ENCODE measurements at regions not wholly inside any gene's neighbourhood (a gene's known extent, or its start where the extent isn't known, plus 50 kb on each side); places are given as distances from the start of the nearest gene placed in this dataset.

- no peak for ATAC-seq
Observed at GRCh38 chr16:85311741-85312140, 199.5 kb upstream of the CIBAR2 start.

GRCh38 chr16:85312174-85312573 is 199.9 kb upstream of the CIBAR2 start:
- peaks cover 16% of the 10 kb centered on the region for H3K4me1 ChIP-seq
- H3K27me3 ChIP-seq = no peaks in the 10 kb centered on the region
- H3K36me3 ChIP-seq (replicated peaks in 1 of 2; ENCODE audit: insufficient read depth in 1 of 2, low read depth in 2 of 2) = no peaks in the 10 kb centered on the region
- DNase-seq (no peak), ATAC-seq (no peak)
- TF ChIP-seq POLR2A (IDR thresholded peaks at IDR 0.05) (no peak), CTCF (IDR thresholded peaks at IDR 0.05) (no peak)
- H3K27ac ChIP-seq = no peak overlapping the region
- intact Hi-C loops (cut with DNase I) = no loop called here
- no peaks in the 10 kb centered on the region for H3K9me3 ChIP-seq
- 86 to 91% methylated on average over 7 to 11 of the region's 11 CpGs for WGBS, 2 donors
- no peak overlapping the region for H3K4me3 ChIP-seq

More at GRCh38 chr16:85311741-85312140, 199.5 kb upstream of the CIBAR2 start:
- Histone ChIP-seq H3K9me3 (no peaks in the 10 kb centered on the region), H3K27ac (no peak overlapping the region), H3K4me1 (peaks cover 13% of the 10 kb centered on the region), H3K27me3 (no peaks in the 10 kb centered on the region), H3K4me3 (no peak overlapping the region), H3K36me3 (replicated peaks in 1 of 2; ENCODE audit: insufficient read depth in 1 of 2, low read depth in 2 of 2) (no peaks in the 10 kb centered on the region)
- intact Hi-C loops (cut with DNase I) = no loop called here
- WGBS, 2 donors = 93 to 95% methylated on average over 9 to 13 of the region's 14 CpGs
- no peak for TF ChIP-seq CTCF (IDR thresholded peaks at IDR 0.05)
- no peak for TF ChIP-seq POLR2A (IDR thresholded peaks at IDR 0.05)
- DNase-seq = no peak

- Histone ChIP-seq H3K9me3 (no peaks in the 10 kb centered on the region), H3K27me3 (no peaks in the 10 kb centered on the region), H3K36me3 (replicated peaks in 1 of 2; ENCODE audit: insufficient read depth in 1 of 2, low read depth in 2 of 2) (no peaks in the 10 kb centered on the region), H3K4me3 (no peak overlapping the region), H3K4me1 (peaks cover 24% of the 10 kb centered on the region), H3K27ac (no peak overlapping the region)
- intact Hi-C loops (cut with DNase I) = no loop called here
- whole genome bisulfite sequencing, 2 donors = 72 to 86% methylated on average over 16 to 20 of the region's 23 CpGs
- no peak for ATAC-seq
- TF ChIP-seq POLR2A (IDR thresholded peaks at IDR 0.05) (no peak), CTCF (IDR thresholded peaks at IDR 0.05) (no peak)
- peak in 1 of 4 donors; percentile 59 for DNase-seq
Observed at GRCh38 chr16:85312642-85313525, 200.6 kb upstream of the CIBAR2 start.

- ATAC-seq (no peak), DNase-seq (no peak)
- WGBS, 2 donors = 83 to 88% methylated on average over 9 to 13 of the region's 13 CpGs
- H3K4me1 ChIP-seq = peaks cover 32% of the 10 kb centered on the region
- no peaks in the 10 kb centered on the region for H3K36me3 ChIP-seq (replicated peaks in 1 of 2; ENCODE audit: insufficient read depth in 1 of 2, low read depth in 2 of 2)
- no peaks in the 10 kb centered on the region for H3K27me3 ChIP-seq
- no peaks in the 10 kb centered on the region for H3K9me3 ChIP-seq
- no peak overlapping the region for H3K4me3 ChIP-seq
- intact Hi-C loops (cut with DNase I) = no loop called here
- TF ChIP-seq CTCF (IDR thresholded peaks at IDR 0.05) (no peak), POLR2A (IDR thresholded peaks at IDR 0.05) (no peak)
- H3K27ac ChIP-seq = no peak overlapping the region
Observed at GRCh38 chr16:85313526-85314301, 201.4 kb upstream of the CIBAR2 start.

Data from body of pancreas (tissue), 4 donors.